H9 (cell line): ENCODE measurements at regions not wholly inside any gene's neighbourhood (a gene's known extent, or its start where the extent isn't known, plus 50 kb on each side); places are given as distances from the start of the nearest gene placed in this dataset.

Source experiments
- DNase-seq: peaks from one replicate; pipeline ENCODE4 v3.0.0-alpha.2; 2017
- H2AFZ ChIP-seq: one replicate; pipeline ENCODE4 v1.6.1; 2013; ENCODE audit warnings: mild to moderate bottlenecking, low read length, control low read depth, moderate library complexity
- H2AK5ac ChIP-seq: 2 replicates; pipeline ENCODE4 v1.6.1; 2013; ENCODE audit warnings: low read length, control low read depth, mixed read lengths; ENCODE audit not compliant: insufficient read length
- H2BK120ac ChIP-seq: one replicate; pipeline ENCODE4 v1.6.1; 2013; ENCODE audit warnings: low read depth, mild to moderate bottlenecking, low read length, control low read depth, inconsistent platforms; ENCODE audit not compliant: poor library complexity, severe bottlenecking
- H2BK12ac ChIP-seq: 2 replicates; pipeline ENCODE4 v1.6.1; 2013; ENCODE audit warnings: low read length, control low read depth, mixed read lengths, low read depth; ENCODE audit not compliant: insufficient read length
- H2BK15ac ChIP-seq: 2 replicates; pipeline ENCODE4 v1.6.1; 2013; ENCODE audit warnings: low read depth, low read length, control low read depth
- H2BK20ac ChIP-seq: one replicate; pipeline ENCODE4 v1.6.1; 2013; ENCODE audit warnings: low read depth, mild to moderate bottlenecking, low read length, control low read depth, inconsistent platforms; ENCODE audit not compliant: poor library complexity, severe bottlenecking
- H2BK5ac ChIP-seq: 2 replicates; pipeline ENCODE4 v1.6.1; 2013; ENCODE audit warnings: low read length, control low read depth, mixed read lengths; ENCODE audit not compliant: insufficient read length
- H3K14ac ChIP-seq: 2 replicates; pipeline ENCODE4 v1.6.1; 2013; ENCODE audit warnings: low read length, control low read depth; ENCODE audit not compliant: insufficient read depth
- H3K18ac ChIP-seq: 2 replicates; pipeline ENCODE4 v1.6.1; 2013; ENCODE audit warnings: low read depth, mild to moderate bottlenecking, mixed read lengths, low read length, control low read depth; ENCODE audit not compliant: insufficient read length
- H3K23ac ChIP-seq: 2 replicates; pipeline ENCODE4 v1.6.1; 2013; ENCODE audit warnings: low read length, control low read depth, mixed read lengths, low read depth; ENCODE audit not compliant: insufficient read length
- H3K23me2 ChIP-seq: 2 replicates; pipeline ENCODE4 v1.6.1; 2013; ENCODE audit warnings: low read depth, mild to moderate bottlenecking, mixed read lengths, low read length, control low read depth; ENCODE audit not compliant: insufficient read length, poor library complexity, severe bottlenecking
- H3K27ac ChIP-seq: 2 replicates; pipeline ENCODE4 v1.5.1; 2013; ENCODE audit warnings: low read length, control low read depth, mixed read lengths, low read depth; ENCODE audit not compliant: insufficient read length
- H3K27me3 ChIP-seq: 2 replicates; pipeline ENCODE4 v1.6.1; 2013; ENCODE audit warnings: low read length, control low read depth, inconsistent platforms; ENCODE audit not compliant: insufficient read depth
- H3K4ac ChIP-seq: 2 replicates; pipeline ENCODE4 v1.6.1; 2013; ENCODE audit warnings: low read depth, mild to moderate bottlenecking, control low read depth, inconsistent platforms, low read length, moderate library complexity
- H3K4me1 ChIP-seq: 2 replicates; pipeline ENCODE4 v1.6.1; 2013; ENCODE audit warnings: low read length, control low read depth, inconsistent platforms; ENCODE audit not compliant: insufficient read depth
- H3K4me2 ChIP-seq: 2 replicates; pipeline ENCODE4 v1.6.1; 2013; ENCODE audit warnings: low read length, control low read depth, mixed read lengths; ENCODE audit not compliant: insufficient read length, insufficient read depth
- H3K56ac ChIP-seq: 2 replicates; pipeline ENCODE4 v1.6.1; 2013; ENCODE audit warnings: low read depth, mild to moderate bottlenecking, mixed read lengths, low read length, control low read depth; ENCODE audit not compliant: insufficient read length
- H3K79me1 ChIP-seq: 2 replicates; pipeline ENCODE4 v1.6.1; 2013; ENCODE audit warnings: low read depth, mild to moderate bottlenecking, moderate library complexity, low read length, control low read depth, inconsistent platforms; ENCODE audit not compliant: insufficient read depth, poor library complexity, severe bottlenecking
- H3K79me2 ChIP-seq: 2 replicates; pipeline ENCODE4 v1.6.1; 2013; ENCODE audit warnings: low read length, control low read depth, inconsistent platforms; ENCODE audit not compliant: insufficient read depth
- H3K9ac ChIP-seq: 2 replicates; pipeline ENCODE4 v1.6.1; 2013; ENCODE audit warnings: low read length, control low read depth, mixed read lengths; ENCODE audit not compliant: insufficient read length; ENCODE audit errors: extremely low read depth
- H3K9me3 ChIP-seq: one replicate; pipeline ENCODE4 v1.6.1; 2013; ENCODE audit warnings: low read depth, low read length, inconsistent platforms; ENCODE audit not compliant: control insufficient read depth
- H3T11ph ChIP-seq: one replicate; pipeline ENCODE4 v1.6.1; 2013; ENCODE audit warnings: mild to moderate bottlenecking, low read length, control low read depth, inconsistent platforms
- H4K20me1 ChIP-seq: one replicate; pipeline ENCODE4 v1.6.1; 2013; ENCODE audit not compliant: control insufficient read depth, insufficient read length, insufficient read depth
- H4K5ac ChIP-seq: 2 replicates; pipeline ENCODE4 v1.6.1; 2013; ENCODE audit warnings: low read depth, mild to moderate bottlenecking, mixed read lengths, low read length, control low read depth; ENCODE audit not compliant: insufficient read length
- H4K8ac ChIP-seq: replicated peaks from 2 replicates; pipeline ENCODE4 v1.6.1; 2013; ENCODE audit warnings: low read length, control low read depth, mixed read lengths, low read depth; ENCODE audit not compliant: insufficient read length
- H4K91ac ChIP-seq: 2 replicates; pipeline ENCODE4 v1.6.1; 2013; ENCODE audit warnings: low read depth, mild to moderate bottlenecking, moderate library complexity, mixed read lengths, low read length, control low read depth; ENCODE audit not compliant: insufficient read length
- H3K27ac Mint-ChIP-seq, 3 experiments: 2 replicates in 2 of 3; 3 replicates in 1 of 3; pipeline ENCODE4 v1.8.0; 2020 to 2021; ENCODE audit warnings: mixed read lengths in 3 of 3, mild to moderate bottlenecking in 1 of 3, moderate library complexity in 1 of 3
- H3K27me3 Mint-ChIP-seq: 2 replicates; pipeline ENCODE4 v1.8.0; 2021; ENCODE audit warnings: low read depth, mild to moderate bottlenecking, moderate library complexity, mixed read lengths
- H3K36me3 Mint-ChIP-seq, 3 experiments: 2 replicates in 2 of 3; 3 replicates in 1 of 3; pipeline ENCODE4 v1.8.0; 2020 to 2021; ENCODE audit warnings: low read depth in 3 of 3, mixed read lengths in 3 of 3; ENCODE audit not compliant: insufficient read depth in 1 of 3
- H3K4me1 Mint-ChIP-seq, 2 experiments: 2 replicates each; pipeline ENCODE4 v1.8.0; 2020; ENCODE audit warnings: mixed read lengths in 2 of 2
- H3K4me3 Mint-ChIP-seq, 2 experiments: 2 replicates in 1 of 2; 3 replicates in 1 of 2; pipeline ENCODE4 v1.8.0; 2020 to 2021; ENCODE audit warnings: mild to moderate bottlenecking in 2 of 2, mixed read lengths in 2 of 2, moderate library complexity in 1 of 2
- H3K9me3 Mint-ChIP-seq, 2 experiments: 2 replicates in 1 of 2; 3 replicates in 1 of 2; pipeline ENCODE4 v1.8.0; 2020; ENCODE audit warnings: mild to moderate bottlenecking in 2 of 2, mixed read lengths in 2 of 2, moderate library complexity in 1 of 2
- WGBS: extraction: QIAGEN DNeasy Blood & Tissue Kit; methylation state at CpG from one replicate; pipeline ENCODE4 v1.1.7; 2013; ENCODE audit warnings: missing lambda C conversion rate, low lambda C conversion rate, mixed read lengths; ENCODE audit not compliant: insufficient read length; ENCODE audit errors: extremely low coverage; 5-methylcytosine and 5-hydroxymethylcytosine counted together
- TF ChIP-seq, protein P1 (sequence below): fragments of 200-600 bp; sonication (generic); conservative IDR thresholded peaks from 3 replicates; pipeline ENCODE4 v1.8.0; 2021; ENCODE audit warnings: antibody characterized with exemption, mild to moderate bottlenecking

GRCh38 chr2:43128559-43128955 is 97.8 kb downstream of the ZFP36L2 start:
- Histone ChIP-seq H3K9ac (no peak overlapping the region), H3K23me2 (no peaks in the 10 kb centered on the region), H3T11ph (no peak overlapping the region), H2BK20ac (no peak overlapping the region), H3K9me3 (no peaks in the 10 kb centered on the region), H3K27ac (no peak overlapping the region), H2BK120ac (no peak overlapping the region), H3K56ac (no peak overlapping the region), H4K5ac (no peak overlapping the region), H3K79me1 (no peaks in the 10 kb centered on the region), H3K14ac (no peak overlapping the region), H2AFZ (no peak overlapping the region), H2BK15ac (no peak overlapping the region), H3K4me1 (no peaks in the 10 kb centered on the region), H4K91ac (no peak overlapping the region), H2AK5ac (no peak overlapping the region), H2BK12ac (no peak overlapping the region), H3K18ac (no peak overlapping the region), H3K79me2 (no peaks in the 10 kb centered on the region), H3K4me2 (no peak overlapping the region), H4K8ac (no peak overlapping the region), H4K20me1 (no peaks in the 10 kb centered on the region), H2BK5ac (no peak overlapping the region), H3K4ac (no peak overlapping the region), H3K27me3 (no peaks in the 10 kb centered on the region), H3K23ac (no peak overlapping the region)
- H3K27ac Mint-ChIP-seq, result no peak overlapping the region; a peak in 2 of 7 replicates
- peaks cover 21 to 25% of the 10 kb centered on the region in 2 experiments for H3K4me1 Mint-ChIP-seq
- H3K27me3 Mint-ChIP-seq, result no peaks in the 10 kb centered on the region; the same call in 1 of the 2 replicates
- no CpG with 5 or more reads among the region's 5 CpGs for WGBS
- no peaks in the 10 kb centered on the region for H3K9me3 Mint-ChIP-seq
- TF ChIP-seq, protein P1, sequence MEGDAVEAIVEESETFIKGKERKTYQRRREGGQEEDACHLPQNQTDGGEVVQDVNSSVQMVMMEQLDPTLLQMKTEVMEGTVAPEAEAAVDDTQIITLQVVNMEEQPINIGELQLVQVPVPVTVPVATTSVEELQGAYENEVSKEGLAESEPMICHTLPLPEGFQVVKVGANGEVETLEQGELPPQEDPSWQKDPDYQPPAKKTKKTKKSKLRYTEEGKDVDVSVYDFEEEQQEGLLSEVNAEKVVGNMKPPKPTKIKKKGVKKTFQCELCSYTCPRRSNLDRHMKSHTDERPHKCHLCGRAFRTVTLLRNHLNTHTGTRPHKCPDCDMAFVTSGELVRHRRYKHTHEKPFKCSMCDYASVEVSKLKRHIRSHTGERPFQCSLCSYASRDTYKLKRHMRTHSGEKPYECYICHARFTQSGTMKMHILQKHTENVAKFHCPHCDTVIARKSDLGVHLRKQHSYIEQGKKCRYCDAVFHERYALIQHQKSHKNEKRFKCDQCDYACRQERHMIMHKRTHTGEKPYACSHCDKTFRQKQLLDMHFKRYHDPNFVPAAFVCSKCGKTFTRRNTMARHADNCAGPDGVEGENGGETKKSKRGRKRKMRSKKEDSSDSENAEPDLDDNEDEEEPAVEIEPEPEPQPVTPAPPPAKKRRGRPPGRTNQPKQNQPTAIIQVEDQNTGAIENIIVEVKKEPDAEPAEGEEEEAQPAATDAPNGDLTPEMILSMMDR, result no peak
- no peaks in the 10 kb centered on the region for H3K36me3 Mint-ChIP-seq
- no peak overlapping the region for H3K4me3 Mint-ChIP-seq
- no peak for DNase-seq
